OCI-LY7 (cell line): ENCODE measurements at regions not wholly inside any gene's neighbourhood (a gene's known extent, or its start where the extent isn't known, plus 50 kb on each side); places are given as distances from the start of the nearest gene placed in this dataset.

Source experiments
- BruUV-seq: library from RNA; stranded (reverse); fragments of 400-500 nt; replicated peaks from 2 replicates; lab custom pipeline; 2021; lab: Mats Ljungman, UMichigan
- CTCF ChIA-PET: fragments of 300-600 bp; sonication (Branson Sonifier 250); formaldehyde crosslinking; loops from one replicate; lab custom pipeline; 2022; ENCODE audit warnings: antibody characterized with exemption; ENCODE audit not compliant: unreplicated experiment; lab: Charles Lee
- POLR2A ChIA-PET: fragments of 300-600 bp; sonication (Branson Sonifier 250); formaldehyde crosslinking; loops from one replicate; lab custom pipeline; 2022; ENCODE audit warnings: antibody characterized with exemption; lab: Charles Lee
- DNase-seq: peaks from one replicate; pipeline ENCODE4 v3.0.0-alpha.2; 2015; ENCODE audit warnings: low spot score
- H2AFZ ChIP-seq: fragments of 200-600 bp; sonication (generic), shearing (Covaris generic); 2 replicates; pipeline ENCODE4 v1.6.1; 2014; ENCODE audit warnings: mild to moderate bottlenecking, antibody characterized with exemption, low read length, moderate library complexity
- H3K27ac ChIP-seq: fragments of 200-600 bp; sonication (generic); 2 replicates; pipeline ENCODE4 v1.5.1; 2014; ENCODE audit warnings: mixed run types, low read depth, mild to moderate bottlenecking, moderate library complexity, low read length, inconsistent platforms; ENCODE audit not compliant: poor library complexity, severe bottlenecking
- H3K36me3 ChIP-seq: fragments of 200-600 bp; sonication (generic); 2 replicates; pipeline ENCODE4 v1.6.1; 2014; ENCODE audit warnings: mild to moderate bottlenecking, antibody characterized with exemption, low read length, moderate library complexity, mixed read lengths; ENCODE audit not compliant: insufficient read depth
- H3K4me1 ChIP-seq: fragments of 200-600 bp; sonication (generic); 2 replicates; pipeline ENCODE4 v1.5.1; 2014; ENCODE audit warnings: mild to moderate bottlenecking, low read length; ENCODE audit not compliant: insufficient read depth, poor library complexity, severe bottlenecking
- H3K4me2 ChIP-seq: fragments of 200-600 bp; sonication (generic); 2 replicates; pipeline ENCODE4 v1.6.1; 2014; ENCODE audit warnings: mild to moderate bottlenecking, low read length
- H3K4me3 ChIP-seq: fragments of 200-600 bp; sonication (generic); 2 replicates; pipeline ENCODE4 v1.5.1; 2014; ENCODE audit warnings: mild to moderate bottlenecking, low read depth, low read length; ENCODE audit not compliant: poor library complexity, severe bottlenecking
- H3K79me2 ChIP-seq: fragments of 200-600 bp; sonication (generic); 2 replicates; pipeline ENCODE4 v1.6.1; 2016; ENCODE audit warnings: low read depth, mild to moderate bottlenecking, low read length, moderate library complexity, mixed read lengths; ENCODE audit not compliant: insufficient read depth
- H3K9me2 ChIP-seq: fragments of 200-600 bp; sonication (generic); 2 replicates; pipeline ENCODE4 v1.6.1; 2016; ENCODE audit warnings: mild to moderate bottlenecking, low read length, mixed read lengths; ENCODE audit not compliant: insufficient read depth
- H3K9me3 ChIP-seq: fragments of 200-600 bp; sonication (generic); 2 replicates; pipeline ENCODE4 v1.6.1; 2014; ENCODE audit warnings: mild to moderate bottlenecking, mixed run types, low read length, mixed read lengths
- H4K20me1 ChIP-seq: fragments of 200-600 bp; sonication (generic); 2 replicates; pipeline ENCODE4 v1.6.1; 2014; ENCODE audit warnings: mild to moderate bottlenecking, antibody characterized with exemption, low read length, moderate library complexity, mixed read lengths; ENCODE audit not compliant: insufficient read depth
- CTCF ChIP-seq: fragments of 200-600 bp; sonication (generic); conservative IDR thresholded peaks from 2 replicates; pipeline ENCODE4 v1.5.1; 2014; ENCODE audit warnings: mild to moderate bottlenecking, antibody characterized with exemption, low read length, moderate library complexity, mixed read lengths
- EZH2phosphoT487 ChIP-seq: fragments of 200-600 bp; sonication (generic); IDR thresholded peaks from 2 replicates; pipeline ENCODE4 v1.6.1; 2018; ENCODE audit warnings: low read depth, borderline replicate concordance, mild to moderate bottlenecking, mixed run types, antibody characterized with exemption, low read length, moderate library complexity, mixed read lengths
- intact Hi-C: fragments of 100-400 bp; cut with micrococcal nuclease; formaldehyde crosslinking; loops from one replicate; pipeline ENCODE4 v1.10.0; 2022; ENCODE audit not compliant: unreplicated experiment

GRCh38 chr7:97270280-97270679, 152.8 kb downstream of the SDHAF3 start:
- Histone ChIP-seq H3K4me1 (no peaks in the 10 kb centered on the region), H3K36me3 (no peaks in the 10 kb centered on the region), H3K9me2 (no peaks in the 10 kb centered on the region), H3K79me2 (no peaks in the 10 kb centered on the region), H3K9me3 (no peaks in the 10 kb centered on the region), H3K4me2 (no peak overlapping the region), H2AFZ (no peak overlapping the region), H4K20me1 (no peaks in the 10 kb centered on the region), H3K4me3 (no peak overlapping the region), H3K27ac (no peak overlapping the region)
- CTCF ChIA-PET, result no interaction called here
- TF ChIP-seq CTCF (no peak), EZH2phosphoT487 (no peak)
- POLR2A ChIA-PET, result no interaction called here
- DNase-seq, result no peak
- BruUV-seq, result no TSS peak
- intact Hi-C loops, result no loop called here

GRCh38 chr7:97271619-97272018, 154.1 kb downstream of the SDHAF3 start:
- H3K9me2 ChIP-seq, result no peaks in the 10 kb centered on the region
- no peaks in the 10 kb centered on the region for H3K79me2 ChIP-seq
- no peaks in the 10 kb centered on the region for H4K20me1 ChIP-seq
- POLR2A ChIA-PET, result no interaction called here
- TF ChIP-seq CTCF, result no peak
- TF ChIP-seq EZH2phosphoT487, result no peak
- H2AFZ ChIP-seq, result no peak overlapping the region
- H3K4me2 ChIP-seq, result no peak overlapping the region
- H3K4me1 ChIP-seq, result no peaks in the 10 kb centered on the region
- DNase-seq, result no peak
- no peak overlapping the region for H3K4me3 ChIP-seq
- no TSS peak for BruUV-seq
- CTCF ChIA-PET, result no interaction called here
- no peaks in the 10 kb centered on the region for H3K9me3 ChIP-seq
- no peak overlapping the region for H3K27ac ChIP-seq
- H3K36me3 ChIP-seq, result no peaks in the 10 kb centered on the region
- intact Hi-C loops, result no loop called here

- CTCF ChIA-PET, result no interaction called here
- Histone ChIP-seq H3K4me1 (no peaks in the 10 kb centered on the region), H3K36me3 (no peaks in the 10 kb centered on the region), H3K9me2 (no peaks in the 10 kb centered on the region), H4K20me1 (no peaks in the 10 kb centered on the region), H3K4me3 (no peak overlapping the region), H3K9me3 (no peaks in the 10 kb centered on the region), H3K27ac (no peak overlapping the region), H3K79me2 (no peaks in the 10 kb centered on the region), H2AFZ (no peak overlapping the region), H3K4me2 (no peak overlapping the region)
- peak; percentile 37 for DNase-seq
- POLR2A ChIA-PET, result interaction anchor here (0.6 kb wide), 1 partner anchor 32 kb away, joined by 4 read pairs; no protein-coding TSS in a partner anchor
- TF ChIP-seq EZH2phosphoT487 (no peak), CTCF (no peak)
- intact Hi-C loops, result no loop called here
- BruUV-seq, result no TSS peak
Observed at GRCh38 chr7:97272237-97272975, 154.9 kb downstream of the SDHAF3 start.
